Choroid plexus epithelial cell (primary cell): ENCODE measurements at regions not wholly inside any gene's neighbourhood (a gene's known extent, or its start where the extent isn't known, plus 50 kb on each side); places are given as distances from the start of the nearest gene placed in this dataset.
A peak's percentile ranks its signal among the peaks of the same experiment; 100 is the strongest.
"Not testable (repeated sequence)": the region's sequence is repeated elsewhere in the genome, so short reads cannot be mapped to it uniquely, and the experiment has no call there.

Source experiments
- DNase-seq: peaks from one replicate; pipeline ENCODE4 v3.0.0-alpha.2; 2010; ENCODE audit warnings: low read depth
- H3K4me3 ChIP-seq: 2 replicates; pipeline ENCODE4 v1.5.1; 2011; ENCODE audit warnings: low read depth, mild to moderate bottlenecking, control low read depth, low read length, moderate library complexity
- TF ChIP-seq, protein P1 (sequence below): conservative IDR thresholded peaks from 2 replicates; pipeline ENCODE4 v1.5.1; 2011; ENCODE audit warnings: low read depth, mild to moderate bottlenecking, control low read depth, inconsistent platforms, low read length, moderate library complexity

DNA sequence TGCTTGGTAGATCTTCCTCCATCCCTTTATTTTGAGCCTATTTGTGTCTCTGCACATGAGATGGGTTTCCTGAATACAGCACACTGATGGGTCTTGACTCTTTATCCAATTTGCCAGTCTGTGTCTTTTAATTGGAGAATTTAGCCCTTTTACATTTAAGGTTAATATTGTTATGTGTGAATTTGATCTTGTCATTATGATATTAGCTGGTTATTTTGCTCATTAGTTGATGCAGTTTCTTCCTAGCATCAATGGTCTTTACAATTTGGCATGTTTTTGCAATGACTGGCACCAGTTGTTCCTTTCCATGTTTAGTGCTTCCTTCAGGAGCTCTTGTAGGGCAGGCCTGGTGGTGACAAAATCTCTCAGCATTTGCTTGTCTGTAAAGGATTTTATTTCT, 72.4 kb downstream of the HNRNPD start:
- H3K4me3 ChIP-seq, DNase-seq: not testable (repeated sequence)

DNA sequence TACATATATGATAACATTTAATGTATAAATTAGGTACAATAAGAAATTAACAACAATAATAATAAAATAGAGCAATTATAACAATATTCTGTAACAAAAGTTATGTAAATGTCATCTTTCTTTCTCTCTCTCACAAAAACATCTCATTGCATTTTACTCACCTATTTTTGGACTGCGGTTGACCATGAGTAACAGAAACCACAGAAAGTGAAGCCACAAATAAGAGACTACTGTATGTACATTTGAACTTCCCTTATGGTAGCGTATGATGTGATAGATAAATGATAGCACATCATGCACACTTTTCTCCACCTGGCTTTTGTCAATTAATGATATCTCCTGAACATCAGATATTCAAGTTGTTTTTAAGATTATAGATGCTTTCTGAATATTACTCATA, 80.5 kb downstream of the HNRNPD start:
- TF ChIP-seq, protein P1, sequence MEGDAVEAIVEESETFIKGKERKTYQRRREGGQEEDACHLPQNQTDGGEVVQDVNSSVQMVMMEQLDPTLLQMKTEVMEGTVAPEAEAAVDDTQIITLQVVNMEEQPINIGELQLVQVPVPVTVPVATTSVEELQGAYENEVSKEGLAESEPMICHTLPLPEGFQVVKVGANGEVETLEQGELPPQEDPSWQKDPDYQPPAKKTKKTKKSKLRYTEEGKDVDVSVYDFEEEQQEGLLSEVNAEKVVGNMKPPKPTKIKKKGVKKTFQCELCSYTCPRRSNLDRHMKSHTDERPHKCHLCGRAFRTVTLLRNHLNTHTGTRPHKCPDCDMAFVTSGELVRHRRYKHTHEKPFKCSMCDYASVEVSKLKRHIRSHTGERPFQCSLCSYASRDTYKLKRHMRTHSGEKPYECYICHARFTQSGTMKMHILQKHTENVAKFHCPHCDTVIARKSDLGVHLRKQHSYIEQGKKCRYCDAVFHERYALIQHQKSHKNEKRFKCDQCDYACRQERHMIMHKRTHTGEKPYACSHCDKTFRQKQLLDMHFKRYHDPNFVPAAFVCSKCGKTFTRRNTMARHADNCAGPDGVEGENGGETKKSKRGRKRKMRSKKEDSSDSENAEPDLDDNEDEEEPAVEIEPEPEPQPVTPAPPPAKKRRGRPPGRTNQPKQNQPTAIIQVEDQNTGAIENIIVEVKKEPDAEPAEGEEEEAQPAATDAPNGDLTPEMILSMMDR, result no peak
- DNase-seq, result no peak
- no peak overlapping the region for H3K4me3 ChIP-seq

DNA sequence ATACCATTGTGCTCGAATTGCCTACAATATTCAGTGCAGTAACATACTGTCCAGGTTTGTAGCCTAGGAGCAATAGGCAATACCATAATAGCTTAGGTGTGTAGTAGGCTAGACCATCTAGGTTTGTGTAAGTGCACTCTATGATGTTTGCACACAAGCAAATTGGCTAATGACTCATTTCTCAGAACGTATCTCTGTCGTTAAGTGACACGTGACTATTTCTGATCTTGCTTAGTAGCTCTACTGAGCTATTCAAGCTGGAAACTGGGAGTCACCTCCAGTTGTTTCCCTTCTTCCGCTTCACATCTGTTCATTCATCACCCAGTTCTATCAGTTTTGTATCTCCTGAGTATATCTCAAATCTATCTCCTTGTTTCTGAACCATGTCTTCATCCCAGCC, 86.1 kb downstream of the HNRNPD start:
- DNase-seq, result no peak
- no peak overlapping the region for H3K4me3 ChIP-seq
- TF ChIP-seq, protein P1, result no peak

GRCh38 chr4:82284858-82285805, 88.7 kb downstream of the HNRNPD start:
- H3K4me3 ChIP-seq, result peak overlapping the region; percentile 55
- TF ChIP-seq, protein P1, result peak; percentile 77
- DNase-seq, result peak; percentile 100

DNA sequence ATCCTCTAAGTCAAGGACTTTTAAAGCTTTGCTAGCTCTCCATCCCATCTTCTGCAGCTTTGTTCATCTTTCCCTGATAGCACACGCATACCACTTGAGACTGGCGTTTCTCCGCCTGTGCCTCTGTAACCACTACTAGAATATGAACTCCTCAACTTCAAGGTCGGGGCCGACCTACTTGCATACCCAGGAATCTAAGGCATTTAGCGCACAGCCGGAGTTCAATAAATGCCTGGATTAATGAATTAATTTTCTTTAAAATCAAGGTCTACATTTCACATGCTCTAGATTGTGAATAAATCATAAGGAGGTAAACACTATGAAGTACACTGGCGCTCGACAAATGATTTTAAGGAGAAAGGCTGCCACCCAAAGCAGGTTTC, 89.3 kb downstream of the HNRNPD start:
- DNase-seq, result no peak
- peak overlapping the region; percentile 55 for H3K4me3 ChIP-seq
- TF ChIP-seq, protein P1, result no peak

- DNase-seq, result no peak
- TF ChIP-seq, protein P1, result no peak
- H3K4me3 ChIP-seq, result no peak overlapping the region
Measured at GRCh38 chr4:82282875-82283274, 90.9 kb downstream of the HNRNPD start.

DNA sequence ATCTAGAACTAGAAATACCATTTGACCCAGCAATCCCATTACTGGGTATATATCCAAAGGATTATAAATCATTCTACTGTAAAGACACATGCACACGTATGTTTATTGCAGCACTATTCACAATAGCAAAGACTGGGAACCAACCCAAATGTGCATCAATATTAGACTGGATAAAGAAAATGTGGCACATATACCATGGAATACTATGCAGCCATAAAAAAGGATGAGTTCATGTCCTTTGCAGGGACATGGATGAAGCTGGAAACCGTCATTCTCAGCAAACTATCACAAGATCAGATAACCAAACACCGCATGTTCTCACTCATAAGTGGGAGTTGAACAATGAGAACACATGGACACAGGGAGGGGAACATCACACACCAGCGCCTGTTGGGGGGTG, 94.2 kb downstream of the HNRNPD start:
- not testable (repeated sequence) for H3K4me3 ChIP-seq, DNase-seq

- no peak overlapping the region for H3K4me3 ChIP-seq
- no peak for DNase-seq
- TF ChIP-seq, protein P1, result no peak
Measured at GRCh38 chr4:82276332-82276640, 97.5 kb downstream of the HNRNPD start.
